H1 (cell line): ENCODE measurements at regions not wholly inside any gene's neighbourhood (a gene's known extent, or its start where the extent isn't known, plus 50 kb on each side); places are given as distances from the start of the nearest gene placed in this dataset.

Experiments
- CTCF ChIA-PET: fragments of 300-600 bp; sonication (Branson Sonifier 250); formaldehyde crosslinking; loops from one replicate; lab custom pipeline; 2021; ENCODE audit not compliant: partially characterized antibody; lab: Charles Lee
- POLR2A ChIA-PET: fragments of 300-600 bp; sonication (Branson Sonifier 250); formaldehyde crosslinking; loops from one replicate; lab custom pipeline; 2021; ENCODE audit warnings: inconsistent platforms; ENCODE audit not compliant: partially characterized antibody; lab: Charles Lee
- DNase-seq, 2 experiments: peaks; one replicate each; pipeline versions ENCODE4 v3.0.0 to v3.0.0-alpha.2; 2010 to 2022; ENCODE audit warnings: low spot score in 2 of 2, low read depth in 1 of 2, mixed read lengths in 1 of 2
- FAIRE-seq: peaks from 2 replicates; lab custom pipeline; 2011; peaks lifted over from hg19 to GRCh38; lab: Jason Lieb, UNC
- H2AFZ ChIP-seq: 2 replicates; pipeline ENCODE4 v1.8.1; 2012; ENCODE audit warnings: low read length, inconsistent platforms
- H2AK5ac ChIP-seq: 2 replicates; pipeline ENCODE4 v1.6.1; 2013; ENCODE audit warnings: low read depth, low read length
- H2BK120ac ChIP-seq: replicated peaks from 2 replicates; pipeline ENCODE3; 2013; ENCODE audit warnings: low read depth, low read length, inconsistent platforms
- H2BK12ac ChIP-seq: 2 replicates; pipeline ENCODE4 v1.6.1; 2013; ENCODE audit warnings: low read depth, low read length
- H2BK15ac ChIP-seq: 2 replicates; pipeline ENCODE4 v1.6.1; 2013; ENCODE audit warnings: low read length
- H2BK20ac ChIP-seq: 2 replicates; pipeline ENCODE4 v1.6.1; 2013; ENCODE audit warnings: low read length
- H2BK5ac ChIP-seq: 2 replicates; pipeline ENCODE4 v1.6.1; 2013; ENCODE audit warnings: low read depth, low read length
- H3K14ac ChIP-seq: 2 replicates; pipeline ENCODE4 v1.6.1; 2013; ENCODE audit warnings: inconsistent platforms; ENCODE audit not compliant: insufficient read length
- H3K18ac ChIP-seq: 2 replicates; pipeline ENCODE4 v1.6.1; 2013; ENCODE audit warnings: low read length; ENCODE audit errors: extremely low read depth
- H3K23ac ChIP-seq: 2 replicates; pipeline ENCODE4 v1.6.1; 2013; ENCODE audit warnings: inconsistent platforms; ENCODE audit not compliant: insufficient read length
- H3K23me2 ChIP-seq: 2 replicates; pipeline ENCODE4 v1.6.1; 2013; ENCODE audit warnings: low read depth, low read length
- H3K27ac ChIP-seq: 2 replicates; pipeline ENCODE4 v1.6.1; 2011; ENCODE audit warnings: low read depth, low read length, inconsistent platforms
- H3K27me3 ChIP-seq, 4 experiments: replicated peaks in 1 of 4; 1 replicate in 1 of 4; 2 replicates in 3 of 4; pipeline versions ENCODE4 v1.6.1 to v1.8.1; 2011 to 2013; ENCODE audit warnings: low read length in 3 of 4, mild to moderate bottlenecking in 3 of 4, inconsistent platforms in 2 of 4, mixed read lengths in 2 of 4, moderate library complexity in 1 of 4; ENCODE audit not compliant: control insufficient read depth in 3 of 4, insufficient read depth in 3 of 4; ENCODE audit errors: extremely low read depth in 1 of 4
- H3K36me3 ChIP-seq, 4 experiments: 2 replicates each; pipeline versions ENCODE4 v1.6.1 to v1.8.1; 2011 to 2013; ENCODE audit warnings: mild to moderate bottlenecking in 4 of 4, low read length in 3 of 4, moderate library complexity in 2 of 4, control low read depth in 1 of 4, inconsistent platforms in 1 of 4; ENCODE audit not compliant: insufficient read depth in 4 of 4, control insufficient read depth in 2 of 4
- H3K4ac ChIP-seq: replicated peaks from 2 replicates; pipeline ENCODE3; 2013; ENCODE audit warnings: low read length, low read depth, mixed read lengths, inconsistent platforms; ENCODE audit not compliant: insufficient read length
- H3K4me1 ChIP-seq, 4 experiments: replicated peaks in 1 of 4; 1 replicate in 1 of 4; 2 replicates in 3 of 4; pipeline versions ENCODE4 v1.6.1 to v1.8.1; 2011 to 2013; ENCODE audit warnings: low read length in 3 of 4, inconsistent platforms in 2 of 4, mixed read lengths in 1 of 4; ENCODE audit not compliant: insufficient read depth in 4 of 4, control insufficient read depth in 3 of 4
- H3K4me2 ChIP-seq, 2 experiments: 2 replicates each; pipeline versions ENCODE4 v1.6.1 to v1.8.1; 2011 to 2013; ENCODE audit warnings: low read depth in 2 of 2, low read length in 2 of 2, control low read depth in 1 of 2, inconsistent platforms in 1 of 2, mild to moderate bottlenecking in 1 of 2; ENCODE audit not compliant: insufficient read depth in 1 of 2
- H3K4me3 ChIP-seq, 4 experiments: fragments of 200-600, 300-600 bp in 1 of 4; sonication (generic), shearing (Covaris generic), sonication (Bioruptor Twin) in 1 of 4; 2 replicates each; pipeline versions ENCODE4 v1.5.1 to v1.8.1; 2011 to 2016; ENCODE audit warnings: low read length in 4 of 4, low read depth in 3 of 4, control low read depth in 2 of 4, inconsistent platforms in 2 of 4, mild to moderate bottlenecking in 2 of 4, mixed read lengths in 1 of 4, moderate library complexity in 1 of 4; ENCODE audit not compliant: insufficient read depth in 2 of 4; ENCODE audit errors: extremely low read depth in 1 of 4
- H3K56ac ChIP-seq: replicated peaks from 2 replicates; pipeline ENCODE3; 2013; ENCODE audit warnings: low read depth, mild to moderate bottlenecking, mixed read lengths, low read length, inconsistent platforms; ENCODE audit not compliant: insufficient read length
- H3K79me1 ChIP-seq: 2 replicates; pipeline ENCODE4 v1.6.1; 2013; ENCODE audit warnings: low read depth, low read length, control low read depth
- H3K79me2 ChIP-seq, 2 experiments: 2 replicates each; pipeline versions ENCODE4 v1.6.1 to v1.8.1; 2012 to 2013; ENCODE audit warnings: low read length in 2 of 2, mild to moderate bottlenecking in 2 of 2, inconsistent platforms in 1 of 2; ENCODE audit not compliant: insufficient read depth in 2 of 2, control insufficient read depth in 1 of 2
- H3K9ac ChIP-seq, 4 experiments: replicated peaks in 1 of 4; 1 replicate in 1 of 4; 2 replicates in 3 of 4; pipeline versions ENCODE4 v1.6.1 to v1.8.1; 2011 to 2013; ENCODE audit warnings: low read depth in 3 of 4, low read length in 3 of 4, control low read depth in 2 of 4, mild to moderate bottlenecking in 2 of 4, moderate library complexity in 2 of 4, inconsistent platforms in 1 of 4; ENCODE audit errors: extremely low read depth in 1 of 4
- H3K9me3 ChIP-seq, 2 experiments: 2 replicates each; pipeline versions ENCODE4 v1.6.1 to v1.8.1; 2012 to 2013; ENCODE audit warnings: mild to moderate bottlenecking in 2 of 2, moderate library complexity in 2 of 2, control low read depth in 1 of 2, inconsistent platforms in 1 of 2, low read depth in 1 of 2, low read length in 1 of 2, mixed read lengths in 1 of 2; ENCODE audit not compliant: insufficient read depth in 2 of 2
- H4K20me1 ChIP-seq, 2 experiments: replicated peaks in 1 of 2; 2 replicates each; pipeline versions ENCODE3 to v1.8.1; 2011 to 2013; ENCODE audit warnings: inconsistent platforms in 2 of 2, low read length in 2 of 2, mild to moderate bottlenecking in 1 of 2; ENCODE audit not compliant: insufficient read depth in 2 of 2, control insufficient read depth in 1 of 2
- H4K5ac ChIP-seq: 2 replicates; pipeline ENCODE4 v1.6.1; 2013; ENCODE audit warnings: low read length, low read depth, mixed read lengths, inconsistent platforms; ENCODE audit not compliant: insufficient read length
- H4K8ac ChIP-seq: 2 replicates; pipeline ENCODE4 v1.8.0; 2013; ENCODE audit warnings: mild to moderate bottlenecking, moderate library complexity, low read length, inconsistent platforms; ENCODE audit not compliant: insufficient read depth; ENCODE audit errors: extremely low read depth
- H4K91ac ChIP-seq: replicated peaks from 2 replicates; pipeline ENCODE3; 2013; ENCODE audit warnings: low read length, mixed read lengths, inconsistent platforms; ENCODE audit not compliant: insufficient read length
- BACH1 ChIP-seq: IDR thresholded peaks from 2 replicates; pipeline ENCODE4 v1.6.1; 2012; ENCODE audit warnings: low read length, improper control_type of control experiment
- E2F6 ChIP-seq: IDR thresholded peaks from 2 replicates; pipeline ENCODE4 v1.6.1; 2012; ENCODE audit warnings: inconsistent platforms
- POLR2A ChIP-seq, 2 experiments: IDR thresholded peaks; 1 replicate in 1 of 2; 2 replicates in 1 of 2; pipeline ENCODE4 v1.6.1; 2011; ENCODE audit warnings: low read depth in 2 of 2, low read length in 2 of 2, mild to moderate bottlenecking in 2 of 2; ENCODE audit errors: control extremely low read depth in 1 of 2
- SP4 ChIP-seq: IDR thresholded peaks from 2 replicates; pipeline ENCODE4 v1.6.1; 2012; ENCODE audit warnings: low read length, inconsistent platforms
- TBP ChIP-seq: IDR thresholded peaks from 2 replicates; pipeline ENCODE4 v1.6.1; 2011; ENCODE audit warnings: low read depth, low read length, improper control_type of control experiment
- TCF12 ChIP-seq: IDR thresholded peaks from 2 replicates; pipeline ENCODE4 v1.6.1; 2011; ENCODE audit warnings: low read depth, mild to moderate bottlenecking, low read length
- WGBS, 2 experiments: shearing (Covaris generic) in 1 of 2; methylation state at CpG; one replicate each; pipeline versions ENCODE4 v1.1.6 to v1.1.7; 2013 to 2015; ENCODE audit warnings: low lambda C conversion rate in 2 of 2, mixed read lengths in 2 of 2, inconsistent platforms in 1 of 2, low coverage in 1 of 2, missing lambda C conversion rate in 1 of 2; ENCODE audit not compliant: insufficient replicate concordance in 2 of 2, insufficient coverage in 1 of 2, insufficient read length in 1 of 2; ENCODE audit errors: extremely low coverage in 1 of 2, missing lambda C conversion rate in 1 of 2; 5-methylcytosine and 5-hydroxymethylcytosine counted together

- Histone ChIP-seq H3K79me1 (no peaks in the 10 kb centered on the region), H3K23me2 (no peaks in the 10 kb centered on the region), H3K56ac (no peak overlapping the region)
- no peak for TF ChIP-seq BACH1
- TF ChIP-seq POLR2A (IDR thresholded peaks at IDR 0.05; ENCODE audit: control extremely low read depth in 1 of 2, low read depth in 2 of 2, low read length in 2 of 2) = no peak
- no peak for TF ChIP-seq SP4
- TF ChIP-seq TBP = no peak
- TF ChIP-seq TCF12 = no peak
- TF ChIP-seq E2F6 = no peak
- TF ChIP-seq, all 59 proteins: peak for 0
- H3K79me2 ChIP-seq = no peaks in the 10 kb centered on the region
- CTCF ChIA-PET = interaction anchor here (0.7 to 1.4 kb wide), 2 partner anchors 18 to 26 kb away, joined by 3 read pairs; no protein-coding TSS in a partner anchor
- no peak overlapping the region for H2BK120ac ChIP-seq
- no peaks in the 10 kb centered on the region for H3K4me1 ChIP-seq
- no peak overlapping the region for H4K8ac ChIP-seq
- H4K91ac ChIP-seq = no peak overlapping the region
- H4K5ac ChIP-seq = no peak overlapping the region
- no peaks in the 10 kb centered on the region for H3K36me3 ChIP-seq
- no peak overlapping the region for H3K4me3 ChIP-seq
- H3K27me3 ChIP-seq = no peaks in the 10 kb centered on the region
- H2BK20ac ChIP-seq = no peak overlapping the region
- H3K23ac ChIP-seq = no peak overlapping the region
- no peak for FAIRE-seq
- peak overlapping the region; percentile 69 for H3K14ac ChIP-seq
- no peak overlapping the region for H2BK15ac ChIP-seq
- no peaks in the 10 kb centered on the region for H3K9me3 ChIP-seq
- H3K18ac ChIP-seq = no peak overlapping the region
- no peaks in the 10 kb centered on the region for H4K20me1 ChIP-seq
- no peak overlapping the region for H3K9ac ChIP-seq
- H2BK5ac ChIP-seq = no peak overlapping the region
- H3K4me2 ChIP-seq = no peak overlapping the region
- H3K4ac ChIP-seq = no peak overlapping the region
- DNase-seq = no peak
- no peak overlapping the region for H3K27ac ChIP-seq
- no peak overlapping the region for H2AK5ac ChIP-seq
- WGBS, 2 experiments = 80% methylated on average over 3 of the region's 3 CpGs; no CpG with 5 or more reads in 1 of the 2 experiments
- POLR2A ChIA-PET = no interaction called here
- H2BK12ac ChIP-seq = no peak overlapping the region
- no peak overlapping the region for H2AFZ ChIP-seq
Measured at GRCh38 chr2:128988326-128988725, 669.7 kb upstream of the HS6ST1 start.
